ENCODE measurements at regions not wholly inside any gene's neighbourhood (a gene's known extent, or its start where the extent isn't known, plus 50 kb on each side); places are given as distances from the start of the nearest gene placed in this dataset.
"Not testable (repeated sequence)": the region's sequence is repeated elsewhere in the genome, so short reads cannot be mapped to it uniquely, and the experiment has no call there.

GRCh38 chr15:69760890-69761568 lies 308.4 kb downstream of the RPLP1 start:
- peak; percentile 84 for DNase-seq (ENCODE audit: low read depth)

- DNase-seq (ENCODE audit: low read depth) = no peak
Measured at GRCh38 chr15:69762373-69763148, 309.9 kb downstream of the RPLP1 start.

- DNase-seq (ENCODE audit: low read depth) = no peak
Measured at GRCh38 chr15:69763831-69764230, 311.2 kb downstream of the RPLP1 start.

GRCh38 chr15:69766156-69766555 lies 313.5 kb downstream of the RPLP1 start:
- DNase-seq (ENCODE audit: low read depth) = no peak

- no peak for DNase-seq (ENCODE audit: low read depth)
Measured at GRCh38 chr15:69767191-69767590, 314.6 kb downstream of the RPLP1 start.

GRCh38 chr15:69769336-69769735 lies 316.7 kb downstream of the RPLP1 start:
- not testable (repeated sequence) for DNase-seq (ENCODE audit: low read depth)

- not testable (repeated sequence) for DNase-seq (ENCODE audit: low read depth)
Measured at GRCh38 chr15:69774258-69774657, 321.6 kb downstream of the RPLP1 start.

GRCh38 chr15:69774711-69775110 lies 322.1 kb downstream of the RPLP1 start:
- DNase-seq (ENCODE audit: low read depth) = not testable (repeated sequence)

- no peak for DNase-seq (ENCODE audit: low read depth)
Measured at GRCh38 chr15:69777356-69777755, 320.4 kb downstream of the TLE3 start.

- no peak for DNase-seq (ENCODE audit: low read depth)
Measured at GRCh38 chr15:69780374-69780773, 317.3 kb downstream of the TLE3 start.

- DNase-seq (ENCODE audit: low read depth) = no peak
Measured at GRCh38 chr15:69780981-69781380, 316.7 kb downstream of the TLE3 start.

- no peak for DNase-seq (ENCODE audit: low read depth)
Measured at GRCh38 chr15:69781411-69782125, 316.1 kb downstream of the TLE3 start.

- no peak for DNase-seq (ENCODE audit: low read depth)
Measured at GRCh38 chr15:69782139-69782658, 315.5 kb downstream of the TLE3 start.

- no peak for DNase-seq (ENCODE audit: low read depth)
Measured at GRCh38 chr15:69782809-69783208, 314.9 kb downstream of the TLE3 start.

GRCh38 chr15:69783211-69783610 lies 314.5 kb downstream of the TLE3 start:
- no peak for DNase-seq (ENCODE audit: low read depth)

- no peak for DNase-seq (ENCODE audit: low read depth)
Measured at GRCh38 chr15:69784798-69785566, 312.7 kb downstream of the TLE3 start.

GRCh38 chr15:69786136-69786701 lies 311.5 kb downstream of the TLE3 start:
- DNase-seq (ENCODE audit: low read depth) = no peak

- DNase-seq (ENCODE audit: low read depth) = no peak
Measured at GRCh38 chr15:69787791-69788190, 309.9 kb downstream of the TLE3 start.

GRCh38 chr15:69789648-69790393 lies 307.9 kb downstream of the TLE3 start:
- DNase-seq (ENCODE audit: low read depth) = no peak

GRCh38 chr15:69790632-69791031 lies 307.1 kb downstream of the TLE3 start:
- no peak for DNase-seq (ENCODE audit: low read depth)

- no peak for DNase-seq (ENCODE audit: low read depth)
Measured at GRCh38 chr15:69792823-69793222, 304.9 kb downstream of the TLE3 start.

All from stimulated activated CD4-positive, alpha-beta T cell treated with anti-CD3 and anti-CD28 coated beads, Interleukin-2, amount 100 ng/mL, for 4 hours (primary cell).